ENCODE measurements at regions not wholly inside any gene's neighbourhood (a gene's known extent, or its start where the extent isn't known, plus 50 kb on each side); places are given as distances from the start of the nearest gene placed in this dataset.

DNA sequence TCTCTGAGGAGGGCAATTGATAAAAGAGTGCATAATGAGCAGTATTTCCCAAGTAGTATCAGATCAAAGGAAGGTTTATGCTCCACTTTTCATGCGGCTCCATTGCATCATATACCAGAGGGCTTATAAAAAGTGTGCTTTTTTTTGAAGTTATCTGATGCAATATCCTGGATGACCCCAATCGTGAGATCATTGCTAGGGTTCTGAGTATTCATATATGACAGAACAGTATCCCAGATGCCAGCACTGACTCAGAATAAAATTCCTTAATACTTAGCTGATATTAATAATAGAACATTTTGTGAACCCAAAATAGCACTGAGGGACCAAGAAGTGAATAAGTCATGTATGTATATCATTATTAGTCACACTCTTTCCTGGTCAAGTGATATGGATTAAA is 945.5 kb upstream of the AGA start:
- TF ChIP-seq, protein P1, sequence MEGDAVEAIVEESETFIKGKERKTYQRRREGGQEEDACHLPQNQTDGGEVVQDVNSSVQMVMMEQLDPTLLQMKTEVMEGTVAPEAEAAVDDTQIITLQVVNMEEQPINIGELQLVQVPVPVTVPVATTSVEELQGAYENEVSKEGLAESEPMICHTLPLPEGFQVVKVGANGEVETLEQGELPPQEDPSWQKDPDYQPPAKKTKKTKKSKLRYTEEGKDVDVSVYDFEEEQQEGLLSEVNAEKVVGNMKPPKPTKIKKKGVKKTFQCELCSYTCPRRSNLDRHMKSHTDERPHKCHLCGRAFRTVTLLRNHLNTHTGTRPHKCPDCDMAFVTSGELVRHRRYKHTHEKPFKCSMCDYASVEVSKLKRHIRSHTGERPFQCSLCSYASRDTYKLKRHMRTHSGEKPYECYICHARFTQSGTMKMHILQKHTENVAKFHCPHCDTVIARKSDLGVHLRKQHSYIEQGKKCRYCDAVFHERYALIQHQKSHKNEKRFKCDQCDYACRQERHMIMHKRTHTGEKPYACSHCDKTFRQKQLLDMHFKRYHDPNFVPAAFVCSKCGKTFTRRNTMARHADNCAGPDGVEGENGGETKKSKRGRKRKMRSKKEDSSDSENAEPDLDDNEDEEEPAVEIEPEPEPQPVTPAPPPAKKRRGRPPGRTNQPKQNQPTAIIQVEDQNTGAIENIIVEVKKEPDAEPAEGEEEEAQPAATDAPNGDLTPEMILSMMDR (IDR thresholded peaks at IDR 0.05; ENCODE audit: control insufficient read depth, insufficient read depth, low read depth, low read length, missing control alignments) = no peak
- no peak overlapping the region for H3K4me3 ChIP-seq (ENCODE audit: control insufficient read depth, low read depth, low read length)
- DNase-seq (ENCODE audit: low read depth) = no peak

DNA sequence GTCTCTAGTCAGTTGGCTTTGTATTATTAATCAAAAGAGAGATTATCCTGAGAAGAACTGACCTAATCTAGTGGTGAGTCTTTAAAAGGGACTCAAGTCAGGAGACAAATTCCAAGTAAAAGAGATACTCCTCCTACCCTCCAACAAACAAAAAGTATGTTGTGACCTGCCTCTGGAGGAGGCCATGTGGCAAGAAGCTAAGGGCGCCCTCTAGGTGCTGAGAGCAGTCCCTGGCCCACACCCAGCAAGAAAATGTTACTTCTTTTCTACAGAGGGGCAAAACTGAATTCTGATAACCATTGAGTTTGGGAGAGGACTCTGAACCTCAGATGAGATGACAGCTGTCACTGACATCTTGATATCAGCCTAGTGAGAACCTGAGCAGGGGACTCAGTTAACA is 953.6 kb upstream of the AGA start:
- TF ChIP-seq, protein P1 (IDR thresholded peaks at IDR 0.05; ENCODE audit: control insufficient read depth, insufficient read depth, low read depth, low read length, missing control alignments) = no peak
- no peak for DNase-seq (ENCODE audit: low read depth)

DNA sequence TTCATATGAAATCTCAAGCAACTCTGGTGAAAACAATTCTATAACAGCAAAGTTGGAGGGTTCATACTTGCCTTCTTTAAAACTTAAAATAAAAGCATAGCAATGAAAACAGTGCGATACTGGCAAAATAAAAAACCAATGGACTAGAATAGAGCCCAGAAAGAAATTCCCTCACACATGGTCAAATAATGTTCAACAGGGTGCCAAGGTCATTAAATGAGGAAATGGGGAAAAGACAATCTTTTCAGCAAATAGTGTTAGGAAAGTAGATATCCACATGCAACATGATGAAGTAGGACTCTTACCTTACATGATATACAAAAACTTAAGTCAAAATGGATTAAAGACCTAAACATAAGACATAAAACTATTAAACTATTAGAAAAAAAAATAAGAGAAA is 970.2 kb upstream of the AGA start:
- TF ChIP-seq, protein P1 (IDR thresholded peaks at IDR 0.05; ENCODE audit: control insufficient read depth, insufficient read depth, low read depth, low read length, missing control alignments) = no peak
- DNase-seq (ENCODE audit: low read depth) = no peak
- no peak overlapping the region for H3K4me3 ChIP-seq (ENCODE audit: control insufficient read depth, low read depth, low read length)

More for the DNA sequence above, 953.6 kb upstream of the AGA start:
- no peak overlapping the region for H3K4me3 ChIP-seq (ENCODE audit: control insufficient read depth, low read depth, low read length)

DNA sequence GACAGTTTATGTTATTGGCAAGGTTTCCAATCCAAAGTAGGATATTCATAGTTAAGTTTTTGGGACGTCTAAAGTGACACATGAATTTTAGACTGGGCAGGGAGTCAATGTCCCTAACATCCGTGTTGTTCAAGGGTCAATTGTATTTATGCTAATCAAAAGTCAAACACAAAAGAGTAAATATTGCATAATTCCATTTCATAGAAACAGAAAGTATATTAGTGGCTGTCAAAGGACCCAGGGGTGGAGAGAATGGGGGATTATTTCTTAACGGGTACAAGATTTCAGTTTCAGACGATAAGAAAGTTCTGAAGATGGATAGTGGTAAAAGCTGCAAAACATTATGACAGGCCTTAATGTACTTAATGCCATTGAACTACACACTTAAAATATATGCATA is 971.8 kb upstream of the AGA start:
- H3K4me3 ChIP-seq (ENCODE audit: control insufficient read depth, low read depth, low read length) = no peak overlapping the region
- DNase-seq (ENCODE audit: low read depth) = no peak
- TF ChIP-seq, protein P1 (IDR thresholded peaks at IDR 0.05; ENCODE audit: control insufficient read depth, insufficient read depth, low read depth, low read length, missing control alignments) = no peak

DNA sequence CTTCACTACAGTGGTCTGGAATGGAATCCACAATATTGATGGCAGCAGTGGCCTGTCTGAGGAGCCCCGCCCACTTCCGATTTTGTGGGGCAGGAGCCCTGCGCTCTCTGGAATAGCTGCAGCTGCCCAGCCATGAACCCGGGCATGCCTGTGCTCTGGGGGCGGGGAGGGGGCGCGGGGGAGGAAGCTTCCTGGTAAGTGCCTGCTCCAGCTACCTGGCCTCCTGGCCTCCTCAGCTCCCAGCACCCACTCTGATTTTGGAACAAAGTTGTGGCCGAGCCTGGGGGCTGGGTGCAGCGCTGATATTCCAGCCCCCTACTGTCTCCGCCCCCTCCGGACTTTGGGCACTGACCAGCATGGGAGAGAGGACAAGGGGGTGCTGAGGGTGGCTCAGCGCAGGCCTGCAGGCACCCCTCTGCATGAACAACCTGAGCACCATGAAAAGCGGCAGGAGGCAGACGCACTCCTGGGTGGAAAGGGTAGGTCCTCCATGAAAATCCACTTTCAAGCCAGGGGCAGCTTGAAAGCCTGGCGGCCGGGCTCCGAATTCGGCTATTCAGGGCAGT is 972.7 kb upstream of the AGA start:
- no peak overlapping the region for H3K4me3 ChIP-seq (ENCODE audit: control insufficient read depth, low read depth, low read length)
- no peak for DNase-seq (ENCODE audit: low read depth)
- TF ChIP-seq, protein P1 (IDR thresholded peaks at IDR 0.05; ENCODE audit: control insufficient read depth, insufficient read depth, low read depth, low read length, missing control alignments) = no peak

DNA sequence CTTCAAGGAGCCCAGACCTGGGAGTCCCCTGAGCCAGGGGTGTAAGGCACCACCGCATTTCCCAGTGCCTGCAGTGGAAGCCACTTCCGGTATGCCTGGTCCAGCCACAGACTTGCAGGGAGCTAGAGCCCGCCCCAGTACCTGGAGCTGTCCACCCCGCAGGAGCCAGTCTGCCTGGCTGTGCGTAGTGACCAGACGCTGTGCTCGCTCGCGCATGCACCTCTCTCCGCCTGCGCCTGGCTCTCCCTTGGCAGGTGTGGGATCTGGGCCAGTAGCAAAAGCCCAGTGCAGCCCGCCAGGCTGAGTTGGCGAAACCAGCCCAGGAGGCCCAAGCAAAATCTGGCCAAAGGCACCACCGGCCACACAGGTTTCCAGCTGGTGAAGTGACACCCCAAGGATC is 973.7 kb upstream of the AGA start:
- TF ChIP-seq, protein P1 (IDR thresholded peaks at IDR 0.05; ENCODE audit: control insufficient read depth, insufficient read depth, low read depth, low read length, missing control alignments) = no peak
- no peak overlapping the region for H3K4me3 ChIP-seq (ENCODE audit: control insufficient read depth, low read depth, low read length)
- no peak for DNase-seq (ENCODE audit: low read depth)

DNA sequence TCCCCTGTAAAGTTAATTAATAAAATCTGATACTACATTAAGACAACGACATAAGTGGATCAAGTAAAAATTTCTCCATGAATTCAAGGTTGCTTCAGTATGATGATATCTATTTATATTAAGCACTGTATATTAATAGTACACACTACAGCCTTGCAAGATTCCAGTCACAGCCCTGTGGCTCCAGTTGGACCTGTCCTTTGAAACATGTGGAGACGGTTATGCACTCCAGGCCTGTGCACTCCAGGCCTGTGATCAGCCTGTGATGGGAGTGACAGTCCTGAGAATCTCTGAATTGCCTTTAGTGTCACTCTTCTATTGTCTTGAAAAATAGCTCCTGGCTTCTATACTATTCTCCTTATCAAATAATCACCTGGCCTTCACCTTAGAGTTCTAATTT is 981.1 kb upstream of the AGA start:
- DNase-seq (ENCODE audit: low read depth) = no peak
- H3K4me3 ChIP-seq (ENCODE audit: control insufficient read depth, low read depth, low read length) = no peak overlapping the region
- TF ChIP-seq, protein P1 (IDR thresholded peaks at IDR 0.05; ENCODE audit: control insufficient read depth, insufficient read depth, low read depth, low read length, missing control alignments) = no peak

Data from AG09309 (cell line).